ENCODE measurements at regions not wholly inside any gene's neighbourhood (a gene's known extent, or its start where the extent isn't known, plus 50 kb on each side); places are given as distances from the start of the nearest gene placed in this dataset.

DNA sequence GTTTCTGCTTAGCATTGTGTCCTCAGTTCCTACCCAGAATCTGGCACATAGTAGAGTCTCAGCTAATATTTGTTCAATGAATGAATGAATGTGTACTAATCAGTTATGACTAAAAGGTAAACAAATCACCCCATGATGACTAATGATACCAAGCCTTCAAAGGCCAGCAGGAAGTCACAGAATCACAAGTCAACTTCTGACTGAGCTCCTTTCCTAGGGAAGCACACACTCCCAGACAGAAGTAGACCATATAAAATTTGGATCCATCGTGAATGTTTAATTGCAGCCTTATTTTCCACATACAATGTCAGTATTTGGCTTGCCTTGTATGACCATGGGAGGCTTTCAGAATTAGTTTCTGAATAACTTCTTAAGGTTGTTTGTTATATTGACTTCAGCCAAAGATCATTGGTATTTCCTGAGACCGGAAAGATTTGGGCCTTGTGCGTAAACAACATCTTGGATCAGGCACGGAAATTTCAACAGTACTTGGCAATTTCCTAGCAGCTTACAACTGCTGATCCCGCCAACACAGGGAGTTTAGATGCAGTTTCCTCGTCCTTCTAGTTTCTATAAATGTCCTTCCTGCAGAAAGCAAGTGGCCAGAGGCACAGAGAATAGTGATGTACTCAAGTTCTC, 185.9 kb upstream of the ATP1B1 start:
- TF ChIP-seq, protein P1, sequence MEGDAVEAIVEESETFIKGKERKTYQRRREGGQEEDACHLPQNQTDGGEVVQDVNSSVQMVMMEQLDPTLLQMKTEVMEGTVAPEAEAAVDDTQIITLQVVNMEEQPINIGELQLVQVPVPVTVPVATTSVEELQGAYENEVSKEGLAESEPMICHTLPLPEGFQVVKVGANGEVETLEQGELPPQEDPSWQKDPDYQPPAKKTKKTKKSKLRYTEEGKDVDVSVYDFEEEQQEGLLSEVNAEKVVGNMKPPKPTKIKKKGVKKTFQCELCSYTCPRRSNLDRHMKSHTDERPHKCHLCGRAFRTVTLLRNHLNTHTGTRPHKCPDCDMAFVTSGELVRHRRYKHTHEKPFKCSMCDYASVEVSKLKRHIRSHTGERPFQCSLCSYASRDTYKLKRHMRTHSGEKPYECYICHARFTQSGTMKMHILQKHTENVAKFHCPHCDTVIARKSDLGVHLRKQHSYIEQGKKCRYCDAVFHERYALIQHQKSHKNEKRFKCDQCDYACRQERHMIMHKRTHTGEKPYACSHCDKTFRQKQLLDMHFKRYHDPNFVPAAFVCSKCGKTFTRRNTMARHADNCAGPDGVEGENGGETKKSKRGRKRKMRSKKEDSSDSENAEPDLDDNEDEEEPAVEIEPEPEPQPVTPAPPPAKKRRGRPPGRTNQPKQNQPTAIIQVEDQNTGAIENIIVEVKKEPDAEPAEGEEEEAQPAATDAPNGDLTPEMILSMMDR (IDR thresholded peaks at IDR 0.05), result no peak
- H3K4me3 ChIP-seq, result no peak overlapping the region
- H3K27me3 ChIP-seq (replicated peaks; ENCODE audit: insufficient read depth), result no peaks in the 10 kb centered on the region
- H3K4me1 ChIP-seq (ENCODE audit: control insufficient read depth in 1 of 2, low read depth in 2 of 2), result peaks cover 0 to 16% of the 10 kb centered on the region in 2 donors
- no peaks in the 10 kb centered on the region for H3K9me3 ChIP-seq
- ATAC-seq (ENCODE audit: insufficient number of reproducible peaks, low FRiP score, low read depth) (peak; percentile 64), DNase-seq (ENCODE audit: low spot score) (no peak)
- H3K36me3 ChIP-seq, result no peaks in the 10 kb centered on the region
- peak overlapping the region; percentile 9 to 44 for H3K27ac ChIP-seq

DNA sequence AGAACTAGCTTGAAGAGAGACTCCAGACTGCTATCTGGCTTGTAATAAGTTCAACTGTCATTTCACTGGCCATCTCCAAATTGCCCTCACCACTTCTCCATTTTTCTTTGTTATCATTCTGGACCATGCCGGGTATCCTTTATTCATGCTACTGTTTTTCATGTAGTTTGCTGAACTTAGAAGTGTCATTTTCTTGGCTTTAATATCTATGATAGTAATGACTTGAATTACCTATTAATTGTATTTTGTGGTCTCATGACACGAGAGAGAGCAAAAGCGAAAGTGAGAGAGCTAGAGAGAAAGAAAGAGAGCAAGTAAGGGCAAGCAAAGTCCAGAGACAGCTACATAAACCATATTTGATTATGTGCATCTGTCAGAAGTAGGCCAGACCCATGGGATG, 184.9 kb upstream of the ATP1B1 start:
- ATAC-seq (ENCODE audit: insufficient number of reproducible peaks, low FRiP score, low read depth), result no peak
- no peak for DNase-seq (ENCODE audit: low spot score)
- Histone ChIP-seq H3K4me3 (no peak overlapping the region), H3K27me3 (replicated peaks; ENCODE audit: insufficient read depth) (no peaks in the 10 kb centered on the region), H3K9me3 (no peaks in the 10 kb centered on the region), H3K36me3 (no peaks in the 10 kb centered on the region), H3K4me1 (ENCODE audit: control insufficient read depth in 1 of 2, low read depth in 2 of 2) (peaks cover 0 to 16% of the 10 kb centered on the region in 2 donors), H3K27ac (peak overlapping the region in 1 of 2 donors; percentile 44)
- TF ChIP-seq, protein P1 (IDR thresholded peaks at IDR 0.05), result no peak

DNA sequence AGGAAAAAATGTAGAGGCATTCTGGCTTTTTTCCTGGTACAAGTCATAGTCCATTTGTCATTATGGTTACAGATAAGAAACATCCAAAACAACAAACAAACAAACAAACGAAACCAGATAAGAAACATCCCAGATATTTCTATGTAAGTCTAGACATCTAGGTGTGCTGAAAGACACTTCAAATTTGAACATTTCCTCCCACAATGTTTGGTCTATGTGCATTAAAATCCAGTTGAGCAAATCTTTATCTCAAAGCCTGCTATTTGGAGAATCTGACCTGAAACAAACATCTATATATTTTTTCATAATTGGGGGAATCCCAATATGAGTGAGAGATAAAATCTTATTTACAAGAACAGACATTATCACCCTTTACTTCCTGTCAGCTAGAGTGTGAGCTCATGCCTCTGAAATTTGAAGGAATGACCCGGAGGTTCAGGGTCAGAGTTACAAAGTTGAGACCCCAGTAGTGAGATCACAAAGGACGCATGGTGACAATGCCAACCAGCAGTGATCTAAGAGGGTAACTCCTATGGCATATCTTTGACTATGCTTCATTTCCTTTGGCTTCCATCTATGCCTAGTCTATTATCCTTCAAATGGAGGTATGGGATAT, 182.9 kb upstream of the ATP1B1 start:
- no peak overlapping the region for H3K4me3 ChIP-seq
- H3K9me3 ChIP-seq, result no peaks in the 10 kb centered on the region
- H3K27me3 ChIP-seq (replicated peaks; ENCODE audit: insufficient read depth), result no peaks in the 10 kb centered on the region
- H3K4me1 ChIP-seq (ENCODE audit: control insufficient read depth in 1 of 2, low read depth in 2 of 2), result peaks cover 0 to 16% of the 10 kb centered on the region in 2 donors
- no peaks in the 10 kb centered on the region for H3K36me3 ChIP-seq
- TF ChIP-seq, protein P1 (IDR thresholded peaks at IDR 0.05), result no peak
- no peak for DNase-seq (ENCODE audit: low spot score)
- no peak overlapping the region for H3K27ac ChIP-seq
- no peak for ATAC-seq (ENCODE audit: insufficient number of reproducible peaks, low FRiP score, low read depth)

DNA sequence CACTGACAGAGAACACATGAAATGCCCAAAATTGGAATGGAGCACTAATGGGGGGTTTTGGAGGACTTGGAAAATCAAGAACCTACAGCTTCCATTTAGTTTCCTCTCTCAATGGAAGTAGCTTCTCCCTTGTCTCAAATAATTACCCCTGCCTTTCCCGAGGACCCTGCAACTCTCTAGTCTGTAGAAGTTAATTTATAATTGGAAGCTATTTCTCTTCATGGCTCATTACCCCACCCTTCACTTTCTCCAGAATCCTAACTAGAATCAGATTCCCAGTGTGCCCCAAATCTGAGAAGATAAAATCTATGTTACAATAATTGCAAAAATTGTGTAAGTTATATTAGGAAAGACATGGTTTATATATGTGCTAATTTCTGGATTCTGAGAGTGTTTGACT, 181.5 kb upstream of the ATP1B1 start:
- no peak overlapping the region for H3K27ac ChIP-seq
- no peaks in the 10 kb centered on the region for H3K27me3 ChIP-seq (replicated peaks; ENCODE audit: insufficient read depth)
- no peak for DNase-seq (ENCODE audit: low spot score)
- TF ChIP-seq, protein P1 (IDR thresholded peaks at IDR 0.05), result no peak
- ATAC-seq (ENCODE audit: insufficient number of reproducible peaks, low FRiP score, low read depth), result no peak
- H3K4me3 ChIP-seq, result no peak overlapping the region
- H3K4me1 ChIP-seq (ENCODE audit: control insufficient read depth in 1 of 2, low read depth in 2 of 2), result peaks cover 0 to 16% of the 10 kb centered on the region in 2 donors
- H3K36me3 ChIP-seq, result no peaks in the 10 kb centered on the region
- H3K9me3 ChIP-seq, result no peaks in the 10 kb centered on the region

DNA sequence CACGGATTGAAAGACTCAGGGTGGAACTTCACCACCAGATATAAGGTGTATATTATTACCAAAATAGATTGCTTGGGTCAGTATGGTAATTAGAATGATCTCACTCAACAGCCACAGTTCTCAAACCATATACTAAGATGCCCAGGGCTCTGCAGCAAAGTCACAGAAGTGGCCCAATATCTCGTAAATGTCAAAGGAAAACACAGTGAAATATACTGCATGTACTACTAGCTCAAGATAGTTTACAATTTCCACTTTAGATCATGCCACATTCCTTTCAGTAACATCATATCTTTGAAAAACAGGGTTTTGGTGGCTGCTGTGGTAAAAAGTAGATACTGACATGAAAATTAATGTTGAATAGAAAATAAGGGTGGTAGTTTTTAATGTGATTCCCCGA, 180.3 kb upstream of the ATP1B1 start:
- Histone ChIP-seq H3K27ac (no peak overlapping the region), H3K27me3 (replicated peaks; ENCODE audit: insufficient read depth) (no peaks in the 10 kb centered on the region), H3K4me3 (no peak overlapping the region), H3K4me1 (ENCODE audit: control insufficient read depth in 1 of 2, low read depth in 2 of 2) (peaks cover 0 to 6% of the 10 kb centered on the region in 2 donors), H3K9me3 (no peaks in the 10 kb centered on the region), H3K36me3 (no peaks in the 10 kb centered on the region)
- TF ChIP-seq, protein P1 (IDR thresholded peaks at IDR 0.05), result no peak
- DNase-seq (ENCODE audit: low spot score) (no peak), ATAC-seq (ENCODE audit: insufficient number of reproducible peaks, low FRiP score, low read depth) (no peak)

Measured in thoracic aorta (tissue), 2 donors.